ENCODE measurements at regions not wholly inside any gene's neighbourhood (a gene's known extent, or its start where the extent isn't known, plus 50 kb on each side); places are given as distances from the start of the nearest gene placed in this dataset.
A peak's percentile ranks its signal among the peaks of the same experiment; 100 is the strongest.

DNA sequence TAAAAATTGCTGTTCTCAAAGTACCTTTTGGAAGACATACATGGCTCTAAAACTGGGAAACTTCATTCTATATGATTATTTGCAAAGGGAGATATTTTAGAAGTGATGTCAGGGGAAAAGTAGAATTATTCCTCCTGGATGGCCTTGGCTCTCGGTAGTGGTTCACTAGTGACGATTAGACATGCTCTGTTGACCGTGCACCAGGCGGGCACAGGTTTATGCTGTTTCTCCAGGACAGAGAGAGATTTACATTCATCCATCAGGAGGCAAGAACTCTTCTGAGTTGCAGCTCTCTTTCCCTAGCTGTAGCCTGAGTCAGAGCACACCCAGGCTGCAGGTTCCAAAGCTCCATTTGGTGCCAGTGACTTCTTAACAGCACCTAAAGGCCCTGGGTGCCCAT is 184.9 kb upstream of the WDR11 start:
- Histone ChIP-seq H3K27me3 (replicated peaks; ENCODE audit: control insufficient read depth, insufficient read depth, low read length) (no peaks in the 10 kb centered on the region), H3K36me3 (ENCODE audit: control insufficient read depth, insufficient read depth, low read length) (no peaks in the 10 kb centered on the region), H3K9me3 (peaks cover 4% of the 10 kb centered on the region; the same call in 1 of the 2 replicates), H3K4me3 (ENCODE audit: low read depth, low read length) (no peak overlapping the region), H3K4me1 (no peaks in the 10 kb centered on the region)
- ChIA-PET CTCF (no interaction called here), POLR2A (no interaction called here)
- no peak overlapping the region for H3K4me3 Mint-ChIP-seq (ENCODE audit: unreplicated experiment)
- intact Hi-C loops (cut with micrococcal nuclease; ENCODE audit: unreplicated experiment): no loop called here
- H3K9me3 Mint-ChIP-seq (ENCODE audit: unreplicated experiment): no peaks in the 10 kb centered on the region
- no peaks in the 10 kb centered on the region for H3K4me1 Mint-ChIP-seq (ENCODE audit: low read depth, unreplicated experiment)
- H3K27me3 Mint-ChIP-seq (ENCODE audit: insufficient read depth, unreplicated experiment): peaks cover 17% of the 10 kb centered on the region
- TF ChIP-seq CTCF (IDR thresholded peaks at IDR 0.05; ENCODE audit: insufficient read depth in 1 of 2, low read depth in 1 of 2, low read length in 1 of 2, severe bottlenecking in 1 of 2, unreplicated experiment in 1 of 2): no peak
- no peak for DNase-seq
- no peaks in the 10 kb centered on the region for H3K36me3 Mint-ChIP-seq (ENCODE audit: insufficient read depth, unreplicated experiment)
- no TSS peak for BruUV-seq (replicated peaks)
- H3K27ac Mint-ChIP-seq (ENCODE audit: unreplicated experiment): no peak overlapping the region

GRCh38 chr10:120667276-120667675 is 183.9 kb upstream of the WDR11 start:
- Mint-ChIP-seq H3K36me3 (ENCODE audit: insufficient read depth, unreplicated experiment) (no peaks in the 10 kb centered on the region), H3K27ac (ENCODE audit: unreplicated experiment) (no peak overlapping the region), H3K27me3 (ENCODE audit: insufficient read depth, unreplicated experiment) (peaks cover 17% of the 10 kb centered on the region), H3K4me3 (ENCODE audit: unreplicated experiment) (no peak overlapping the region), H3K9me3 (ENCODE audit: unreplicated experiment) (no peaks in the 10 kb centered on the region), H3K4me1 (ENCODE audit: low read depth, unreplicated experiment) (no peaks in the 10 kb centered on the region)
- Histone ChIP-seq H3K36me3 (ENCODE audit: control insufficient read depth, insufficient read depth, low read length) (no peaks in the 10 kb centered on the region), H3K4me1 (peaks cover 7% of the 10 kb centered on the region; the same call in 1 of the 2 replicates), H3K27me3 (replicated peaks; ENCODE audit: control insufficient read depth, insufficient read depth, low read length) (no peaks in the 10 kb centered on the region), H3K9me3 (peaks cover 4% of the 10 kb centered on the region; the same call in 1 of the 2 replicates), H3K4me3 (ENCODE audit: low read depth, low read length) (no peak overlapping the region)
- TF ChIP-seq CTCF (IDR thresholded peaks at IDR 0.05; ENCODE audit: insufficient read depth in 1 of 2, low read depth in 1 of 2, low read length in 1 of 2, severe bottlenecking in 1 of 2, unreplicated experiment in 1 of 2): no peak
- no peak for DNase-seq
- ChIA-PET POLR2A (no interaction called here), CTCF (no interaction called here)
- intact Hi-C loops (cut with micrococcal nuclease; ENCODE audit: unreplicated experiment): no loop called here
- BruUV-seq (replicated peaks): no TSS peak

DNA sequence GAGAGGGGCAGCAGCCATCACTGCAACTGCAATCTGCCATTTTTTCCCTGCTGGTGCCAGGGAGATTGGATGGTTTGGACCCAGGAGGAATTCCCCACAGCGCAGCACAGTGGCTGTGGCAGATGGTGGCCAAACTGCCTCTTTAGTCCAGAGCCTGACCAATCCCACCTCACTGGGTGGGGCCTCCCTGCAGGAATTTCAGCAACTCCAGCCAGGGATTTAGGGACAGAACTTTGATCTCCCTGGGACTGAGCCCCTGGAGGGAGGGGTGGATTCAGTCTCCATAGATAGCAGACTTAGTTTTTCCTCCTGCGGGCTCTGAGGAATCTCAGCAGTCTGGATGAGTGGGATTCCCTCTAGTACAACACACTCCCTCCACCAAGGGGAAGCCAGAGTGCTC is 179.7 kb upstream of the WDR11 start:
- Histone ChIP-seq H3K27me3 (replicated peaks; ENCODE audit: control insufficient read depth, insufficient read depth, low read length) (no peaks in the 10 kb centered on the region), H3K4me1 (peaks cover 7% of the 10 kb centered on the region; the same call in 1 of the 2 replicates), H3K36me3 (ENCODE audit: control insufficient read depth, insufficient read depth, low read length) (no peaks in the 10 kb centered on the region), H3K9me3 (peaks cover 4% of the 10 kb centered on the region; the same call in 1 of the 2 replicates), H3K4me3 (ENCODE audit: low read depth, low read length) (no peak overlapping the region)
- Mint-ChIP-seq H3K9me3 (ENCODE audit: unreplicated experiment) (peaks cover 14% of the 10 kb centered on the region), H3K27me3 (ENCODE audit: insufficient read depth, unreplicated experiment) (peaks cover 9% of the 10 kb centered on the region), H3K27ac (ENCODE audit: unreplicated experiment) (no peak overlapping the region), H3K4me1 (ENCODE audit: low read depth, unreplicated experiment) (no peaks in the 10 kb centered on the region), H3K4me3 (ENCODE audit: unreplicated experiment) (no peak overlapping the region), H3K36me3 (ENCODE audit: insufficient read depth, unreplicated experiment) (no peaks in the 10 kb centered on the region)
- TF ChIP-seq CTCF (IDR thresholded peaks at IDR 0.05; ENCODE audit: insufficient read depth in 1 of 2, low read depth in 1 of 2, low read length in 1 of 2, severe bottlenecking in 1 of 2, unreplicated experiment in 1 of 2): no peak
- DNase-seq: peak; percentile 45 to 47
- no TSS peak for BruUV-seq (replicated peaks)
- POLR2A ChIA-PET: no interaction called here
- intact Hi-C loops (cut with micrococcal nuclease; ENCODE audit: unreplicated experiment): no loop called here
- CTCF ChIA-PET: no interaction called here

Measured in Caco-2 (cell line).